ENCODE measurements at regions not wholly inside any gene's neighbourhood (a gene's known extent, or its start where the extent isn't known, plus 50 kb on each side); places are given as distances from the start of the nearest gene placed in this dataset.

DNA sequence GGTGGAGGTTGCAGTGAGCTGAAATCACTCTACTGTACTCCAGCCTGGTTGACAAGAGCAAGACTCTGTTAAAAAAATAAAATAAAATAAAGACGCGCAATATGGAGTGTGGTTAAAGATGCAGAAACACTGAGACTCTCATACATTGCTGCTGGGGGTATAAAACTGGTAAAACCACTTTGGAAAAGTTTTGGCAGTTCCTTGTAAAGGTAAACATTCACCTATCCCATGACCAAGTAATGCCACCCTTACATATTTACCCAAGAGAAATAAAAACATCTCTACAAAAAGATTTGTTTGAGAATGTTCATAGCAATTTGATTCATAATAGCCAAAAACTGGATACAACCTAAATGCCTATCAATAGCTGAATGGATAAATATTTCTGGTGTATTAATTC is 398.5 kb downstream of the PDCD6IP start:
- no peak for DNase-seq

DNA sequence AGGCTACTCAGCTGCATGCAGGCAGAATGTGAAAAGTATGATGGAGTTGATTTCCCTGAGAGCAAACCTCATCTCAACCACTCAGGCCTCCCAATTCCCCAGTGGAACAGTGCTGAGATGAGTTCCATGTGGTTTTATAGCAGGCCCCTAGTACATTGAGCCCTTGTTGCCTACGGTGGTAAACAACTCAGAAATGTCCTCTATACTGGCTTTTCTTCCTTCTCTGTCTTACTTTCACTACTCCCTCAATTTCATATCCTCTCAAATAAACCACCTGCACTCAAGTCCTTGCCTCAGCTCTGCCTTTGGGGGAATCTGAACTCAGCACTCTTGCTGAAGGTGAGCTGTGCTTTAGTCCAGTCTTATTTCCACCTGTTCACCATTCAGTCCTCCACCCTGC is 399.9 kb downstream of the PDCD6IP start:
- DNase-seq = no peak

DNA sequence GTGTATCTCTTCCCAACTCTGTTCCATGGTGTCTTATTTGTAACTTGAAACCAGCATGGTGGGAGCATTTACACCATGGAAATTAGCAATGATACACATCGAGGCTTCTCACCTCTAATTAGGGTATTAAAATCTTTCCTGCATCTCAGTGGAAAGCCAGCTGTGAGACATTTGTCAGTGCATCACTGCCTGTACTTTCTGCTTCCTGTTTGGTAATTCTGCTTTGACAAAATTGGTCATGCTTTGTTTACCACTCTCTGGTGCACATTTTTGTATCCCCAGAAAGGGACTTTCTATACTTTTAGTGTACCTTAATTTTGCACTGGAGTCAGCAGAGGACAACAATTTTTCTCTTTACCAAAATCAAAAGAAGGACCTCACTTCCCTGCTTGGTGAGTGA is 402.1 kb downstream of the PDCD6IP start:
- no peak for DNase-seq

DNA sequence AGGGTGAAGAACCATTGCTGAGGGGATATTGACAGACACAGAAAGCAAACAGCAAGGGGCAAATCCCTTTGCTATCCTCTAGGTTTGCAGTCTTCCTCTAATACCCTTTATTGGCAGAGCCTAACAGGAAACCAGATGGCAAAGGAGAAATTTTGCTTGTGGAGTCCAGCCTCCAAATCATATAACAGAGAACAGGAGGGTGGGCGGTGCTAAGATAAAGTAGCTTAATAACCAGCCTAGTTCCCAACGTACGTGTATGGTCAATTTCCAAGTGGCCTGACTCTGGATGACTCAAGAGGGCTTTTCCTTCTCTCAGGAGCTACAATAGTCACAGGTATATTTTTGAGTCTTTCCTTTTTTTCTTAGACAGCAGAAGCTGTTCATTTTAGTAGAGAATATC is 404.5 kb downstream of the PDCD6IP start:
- DNase-seq = no peak

DNA sequence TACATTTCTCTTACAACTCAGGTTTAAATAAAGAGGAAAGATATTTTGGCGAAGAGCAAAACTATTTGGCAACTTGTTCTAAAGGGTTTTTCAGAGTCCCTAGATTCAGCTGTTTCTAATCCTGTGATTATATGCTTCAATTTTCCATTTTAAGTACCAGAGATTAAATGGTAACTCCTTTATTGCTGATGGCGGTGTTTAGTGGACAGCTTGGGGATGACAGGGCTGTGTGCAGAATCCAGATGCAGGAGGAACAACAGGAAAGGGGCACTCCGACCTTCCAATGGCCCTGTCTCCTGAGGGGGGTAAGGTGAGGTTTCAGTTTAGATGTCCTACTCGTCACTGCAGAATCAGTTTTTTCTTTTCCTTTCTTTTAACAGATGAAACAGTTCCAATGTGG is 405.0 kb downstream of the PDCD6IP start:
- no peak for DNase-seq

DNA sequence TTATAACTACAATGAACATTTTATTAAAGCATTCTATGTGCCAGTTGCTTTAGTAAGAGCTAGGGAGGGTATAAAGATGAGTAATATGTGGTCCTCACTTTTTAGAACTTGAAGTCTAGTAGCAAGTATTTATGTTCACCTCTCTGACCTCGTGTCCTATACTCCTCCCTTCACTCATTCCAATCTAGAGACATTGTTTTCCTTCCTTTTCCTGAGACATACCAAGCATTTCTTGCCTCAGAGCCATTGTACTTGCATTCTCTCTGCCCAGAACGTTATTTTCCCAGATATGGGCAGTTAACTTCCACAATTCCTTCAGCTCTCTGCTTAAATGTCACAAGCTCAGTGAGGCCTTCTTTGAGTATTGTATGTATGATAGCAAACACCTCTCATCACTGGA is 408.6 kb downstream of the PDCD6IP start:
- peak; percentile 98 for DNase-seq

DNA sequence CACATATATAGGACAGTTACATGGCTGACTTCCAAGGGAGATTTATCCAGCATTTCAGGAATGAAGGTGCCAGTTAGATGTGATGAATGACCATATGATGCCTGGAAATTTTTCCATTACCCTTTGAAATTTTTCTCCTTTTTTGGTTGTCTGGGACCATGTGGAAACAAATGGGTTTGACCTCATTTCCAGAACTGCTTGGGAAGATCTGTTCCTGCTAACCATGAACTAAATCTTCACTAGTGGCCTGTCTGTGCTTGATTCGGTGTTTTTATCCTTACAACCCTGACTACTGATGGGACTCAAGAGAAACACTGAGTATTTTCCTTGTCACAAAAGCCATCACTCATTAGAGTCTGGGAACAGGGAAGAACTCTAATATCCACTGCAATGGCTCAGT is 409.4 kb downstream of the PDCD6IP start:
- peak; percentile 93 for DNase-seq

DNA sequence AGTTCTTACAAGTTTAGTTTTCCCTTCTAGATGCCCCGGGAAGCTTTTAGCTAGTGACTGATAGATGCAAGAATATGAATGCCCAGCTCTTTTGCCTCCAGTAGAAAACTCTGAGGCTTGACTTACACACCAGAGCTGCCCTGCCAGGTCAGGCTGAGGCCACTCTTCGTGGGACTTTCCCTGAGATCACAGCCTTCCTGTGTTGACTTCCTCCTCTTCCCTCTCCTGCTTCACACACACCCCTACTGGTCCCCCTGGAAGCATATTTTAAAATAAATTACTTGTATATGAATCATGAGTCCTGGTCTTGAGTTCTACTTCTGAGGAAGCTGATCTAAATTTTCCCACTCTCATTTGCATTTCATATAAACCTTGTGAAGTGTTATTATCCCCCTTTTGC is 413.7 kb downstream of the PDCD6IP start:
- DNase-seq = peak; percentile 87

DNA sequence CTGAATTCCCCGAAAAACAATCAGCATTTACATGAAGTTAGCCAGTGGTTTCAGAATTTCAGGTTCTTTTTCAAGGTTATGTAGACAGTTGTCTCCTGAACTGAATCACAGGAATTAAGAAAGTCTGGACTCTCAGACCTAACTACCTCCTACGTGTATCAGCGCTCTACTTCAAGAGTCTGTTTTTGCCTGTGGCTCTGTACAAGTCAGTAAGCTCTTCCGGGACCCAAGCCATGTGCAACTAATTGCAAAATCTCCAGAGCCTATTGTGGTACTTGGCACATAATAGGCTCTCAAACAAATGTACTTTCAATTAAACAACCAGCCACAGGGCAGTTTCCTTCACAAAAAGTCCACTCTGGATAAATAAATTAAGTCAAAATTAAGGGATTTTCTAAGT is 414.2 kb downstream of the PDCD6IP start:
- peak; percentile 30 for DNase-seq

DNA sequence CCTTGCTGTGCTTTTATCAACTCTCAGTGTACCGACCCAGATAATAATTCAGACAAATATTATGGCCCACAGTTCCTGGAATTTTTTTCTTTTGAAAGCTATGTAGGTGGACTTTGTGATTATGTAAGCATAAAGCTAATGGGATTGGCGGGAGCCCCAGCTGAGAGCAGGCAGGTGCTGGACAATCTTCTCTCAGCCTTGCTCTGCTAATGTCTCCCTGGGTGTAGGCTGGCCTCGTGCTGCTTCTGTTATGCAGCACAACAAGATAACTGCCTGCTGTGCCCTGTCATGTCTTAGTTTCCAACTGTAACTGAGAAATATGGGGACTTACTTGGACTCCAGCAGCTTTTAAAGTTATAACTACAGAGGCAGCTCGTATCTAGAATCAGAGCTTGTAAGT is 415.0 kb downstream of the PDCD6IP start:
- DNase-seq = no peak

DNA sequence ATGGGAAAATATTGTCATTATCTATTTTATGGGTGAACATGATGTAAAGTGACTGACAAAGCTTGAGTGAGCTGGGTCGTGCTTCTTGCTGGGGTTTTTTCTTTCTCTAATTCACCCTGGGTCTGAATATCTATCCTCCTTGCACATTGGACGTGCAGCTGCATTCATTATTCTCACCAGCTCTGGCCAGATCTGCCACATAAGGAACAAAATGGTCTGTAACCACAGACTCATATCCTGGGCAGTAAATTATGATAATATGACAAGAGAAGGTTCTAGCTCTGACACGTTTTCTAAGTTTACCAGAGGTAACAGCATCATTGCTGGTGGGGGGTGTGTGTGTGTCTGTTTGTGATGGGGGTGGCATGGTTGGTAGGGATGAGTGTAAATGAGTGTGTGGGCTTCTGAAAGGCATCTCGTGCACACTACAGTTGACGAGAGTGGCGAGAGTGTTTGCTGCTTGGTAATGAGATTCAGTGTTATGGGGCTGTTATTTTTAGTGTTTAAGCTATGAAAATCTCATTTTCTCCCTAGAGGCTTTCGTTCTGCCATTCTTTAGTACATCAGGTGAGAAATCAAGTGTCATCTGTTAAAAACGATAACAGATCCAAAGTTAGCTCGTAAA is 418.4 kb downstream of the PDCD6IP start:
- no peak for DNase-seq

DNA sequence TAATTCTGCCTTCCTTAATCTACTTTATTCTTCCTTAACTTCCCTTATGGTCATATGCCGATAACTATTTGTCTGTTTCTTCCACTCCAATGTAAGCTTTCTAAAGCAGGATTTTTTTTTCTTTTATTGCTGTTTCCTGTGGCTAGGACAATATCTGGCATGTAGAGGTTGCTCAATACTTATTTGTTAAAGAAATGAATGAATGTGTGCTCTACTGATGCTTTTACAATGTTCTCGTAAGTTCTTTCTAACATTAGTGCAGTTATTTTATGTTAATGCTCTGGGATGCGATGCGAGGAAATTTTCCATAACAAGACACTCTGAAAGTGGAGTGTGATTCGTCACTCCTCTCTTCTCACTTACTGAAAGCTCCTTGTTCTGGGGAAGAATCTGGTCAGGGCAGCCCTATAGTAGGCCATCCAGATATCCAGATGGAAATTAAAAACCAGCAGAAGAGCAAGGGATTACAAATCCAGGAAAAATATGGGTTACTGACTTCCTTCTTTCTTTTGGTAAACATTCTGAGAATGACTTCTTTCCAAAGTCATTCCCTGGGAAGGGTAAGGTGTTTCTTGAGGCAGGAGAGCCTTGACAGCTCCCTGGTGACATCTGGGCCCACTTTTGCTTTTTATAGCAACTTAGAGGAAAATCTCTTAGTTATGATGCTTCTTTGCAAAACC is 420.4 kb downstream of the PDCD6IP start:
- DNase-seq = peak; percentile 66

DNA sequence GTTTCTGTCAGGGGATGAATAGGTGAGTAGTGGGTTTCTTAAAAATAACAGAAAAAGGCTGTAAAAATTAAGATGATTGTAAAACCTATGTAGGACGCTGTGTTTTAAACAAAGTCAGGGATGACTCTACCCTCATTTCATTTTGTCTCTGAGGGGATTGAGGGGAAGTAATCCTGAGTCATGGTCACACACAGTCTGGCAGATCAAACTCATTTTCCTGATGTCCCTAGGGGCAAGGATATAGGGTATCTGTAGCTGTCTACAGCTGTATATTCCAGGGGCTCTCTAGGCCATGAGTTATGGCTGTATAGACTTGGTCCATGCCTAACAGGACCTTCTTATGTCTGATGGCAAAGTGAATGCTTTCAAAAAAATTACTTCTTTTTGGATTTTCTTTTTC is 421.1 kb downstream of the PDCD6IP start:
- peak; percentile 64 for DNase-seq

DNA sequence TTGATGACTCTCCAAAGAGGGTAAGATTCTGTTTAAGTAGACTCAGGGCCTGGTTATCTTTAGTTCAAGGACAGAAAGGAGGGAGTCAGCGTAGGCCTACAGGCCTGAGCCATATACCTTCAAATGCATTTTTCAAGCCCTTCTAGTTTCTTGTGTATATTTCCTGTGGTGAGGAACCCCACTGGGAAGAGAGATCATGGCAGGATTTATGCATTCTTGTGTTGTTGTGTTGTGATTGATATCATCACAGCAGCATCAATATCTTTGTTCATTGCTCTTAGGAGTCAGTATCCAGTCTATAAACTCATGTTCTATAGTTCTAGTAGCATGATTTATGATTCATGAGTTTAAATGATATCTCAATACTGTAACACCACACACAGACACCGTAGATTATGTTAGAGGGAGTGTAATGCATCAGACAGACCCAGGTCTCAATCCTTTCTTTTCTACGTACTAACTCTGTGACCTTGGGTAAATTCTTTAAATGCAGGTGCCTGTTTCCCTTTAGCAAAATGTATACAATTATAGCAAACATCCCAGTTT is 427.5 kb downstream of the PDCD6IP start:
- DNase-seq = peak; percentile 20

DNA sequence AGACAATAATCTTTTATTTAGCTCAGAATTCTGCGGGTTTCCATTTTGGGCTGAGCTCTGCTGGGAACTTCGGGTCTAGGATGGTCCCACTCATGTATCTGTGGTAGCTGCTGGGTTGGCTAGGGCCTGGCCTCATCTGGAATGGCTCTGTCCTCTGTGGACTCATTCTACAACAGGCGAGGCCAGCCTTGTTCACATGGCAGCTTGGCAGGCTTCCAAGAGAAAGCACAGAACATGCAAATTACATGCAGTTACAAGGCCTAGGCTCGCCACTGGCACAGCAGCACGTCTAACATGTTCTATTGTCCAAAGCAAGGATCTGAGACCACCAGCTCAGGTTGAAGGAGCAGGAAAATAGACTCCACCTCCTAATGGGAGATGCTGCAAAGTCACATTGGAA is 431.4 kb downstream of the PDCD6IP start:
- no peak for DNase-seq

DNA sequence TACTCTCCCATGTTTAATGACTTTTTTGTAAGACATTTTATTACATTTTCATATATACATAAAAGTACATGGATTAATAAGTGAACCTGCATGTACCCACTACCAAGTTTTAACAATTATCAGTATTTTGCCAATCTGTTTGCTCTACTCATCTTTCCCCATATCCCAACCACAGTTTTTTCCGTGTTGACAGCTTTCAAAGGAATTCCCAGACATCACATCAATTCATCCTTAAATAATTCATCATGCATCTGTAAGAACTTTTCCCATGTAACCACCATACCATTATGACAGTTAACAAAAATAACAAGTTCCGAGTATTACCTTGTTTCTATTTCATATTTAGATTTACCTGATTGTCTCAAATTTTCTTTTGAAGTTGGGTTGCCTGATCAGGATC is 436.7 kb downstream of the PDCD6IP start:
- DNase-seq = no peak

DNA sequence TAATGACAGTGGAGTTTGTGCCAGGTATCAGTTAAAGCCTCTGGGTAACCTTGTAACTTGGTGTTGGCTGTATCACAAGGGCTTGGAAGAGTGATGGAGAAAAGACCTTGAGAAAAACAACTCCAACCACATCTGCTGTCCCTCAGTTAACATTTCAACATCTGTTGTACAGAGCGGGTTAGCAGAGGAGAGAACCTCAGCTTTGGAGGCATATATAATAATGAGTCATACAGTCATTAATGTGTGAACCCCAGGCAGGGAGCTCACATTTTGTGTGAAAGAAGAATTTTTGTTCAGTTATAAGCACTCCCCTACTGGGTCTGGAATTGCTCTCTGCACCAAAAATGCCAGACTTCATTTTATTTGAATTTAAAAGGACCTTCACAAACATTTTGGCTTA is 439.5 kb downstream of the PDCD6IP start:
- peak; percentile 78 for DNase-seq

DNA sequence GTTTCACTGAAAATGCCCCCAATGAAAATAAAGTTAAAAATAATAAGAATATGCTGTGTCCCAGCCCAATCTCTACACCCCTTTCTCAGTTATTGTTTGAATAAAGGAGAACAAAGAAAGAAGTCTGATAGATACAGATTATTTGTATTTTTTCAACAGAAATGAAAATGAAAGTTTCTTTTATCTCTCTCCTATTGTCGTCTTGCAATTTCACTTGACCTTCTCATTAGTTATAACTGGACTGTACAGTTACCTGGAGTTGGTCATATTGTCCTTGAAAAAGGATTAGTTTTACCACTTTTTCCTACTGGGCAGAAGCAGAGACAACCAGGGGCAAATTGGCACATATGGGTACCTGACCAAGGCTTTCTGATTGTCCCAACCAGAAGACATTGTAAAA is 440.0 kb downstream of the PDCD6IP start:
- no peak for DNase-seq

DNA sequence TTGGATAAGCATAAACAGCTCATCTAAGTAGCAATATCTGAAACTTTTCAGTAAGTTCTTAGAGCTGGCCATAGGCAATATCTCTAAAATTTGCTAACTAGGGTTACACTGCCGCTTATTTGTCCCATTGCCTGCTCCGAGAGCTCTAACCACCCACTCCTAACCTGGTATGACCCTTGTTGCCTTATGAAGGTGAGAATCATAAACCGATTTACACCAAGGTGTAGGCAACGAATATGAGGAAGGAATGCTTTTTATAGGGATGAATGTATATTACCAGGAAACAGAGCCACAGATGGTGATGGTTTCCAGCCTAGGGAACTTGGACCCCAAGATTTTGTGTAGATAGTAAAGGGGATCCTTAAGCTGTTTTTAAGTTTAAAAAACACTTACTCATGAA is 440.9 kb downstream of the PDCD6IP start:
- DNase-seq = no peak

DNA sequence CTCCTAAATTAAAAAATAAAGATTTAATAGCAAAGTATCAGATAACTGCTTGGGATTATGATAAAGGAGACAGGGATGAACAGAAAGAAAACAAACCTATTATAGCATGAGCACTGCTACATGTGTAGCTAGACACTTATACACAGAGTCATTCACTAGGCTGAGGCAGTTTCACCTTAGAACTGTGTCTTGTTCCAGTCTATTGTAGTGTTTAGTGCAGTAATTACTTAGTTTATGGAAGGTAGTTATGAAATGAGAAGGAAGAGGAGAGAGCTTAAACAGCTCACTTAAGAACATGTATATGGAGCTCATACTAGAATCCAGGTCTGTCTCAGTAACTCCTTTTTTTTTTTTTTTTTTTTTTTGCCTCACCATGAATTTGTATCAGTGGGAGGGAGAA is 441.4 kb downstream of the PDCD6IP start:
- DNase-seq = no peak

DNA sequence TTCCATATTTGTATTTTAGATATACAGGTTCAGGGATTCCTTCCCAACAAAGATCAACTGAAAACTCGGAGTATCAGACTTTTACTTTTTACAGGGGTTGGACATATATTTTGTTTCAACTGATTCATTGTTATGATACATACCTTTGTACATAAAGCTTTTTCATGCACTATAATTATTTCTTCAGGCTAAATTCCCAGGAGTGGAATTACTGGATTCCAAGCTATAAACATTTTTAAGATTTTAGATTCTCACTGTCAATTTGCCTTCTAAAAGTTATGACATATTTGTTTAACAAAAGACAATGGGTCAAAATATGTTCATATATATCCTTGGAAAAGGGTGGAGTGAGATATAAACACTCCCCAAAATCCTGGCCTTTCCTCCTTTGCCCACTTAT is 449.0 kb downstream of the PDCD6IP start:
- no peak for DNase-seq

DNA sequence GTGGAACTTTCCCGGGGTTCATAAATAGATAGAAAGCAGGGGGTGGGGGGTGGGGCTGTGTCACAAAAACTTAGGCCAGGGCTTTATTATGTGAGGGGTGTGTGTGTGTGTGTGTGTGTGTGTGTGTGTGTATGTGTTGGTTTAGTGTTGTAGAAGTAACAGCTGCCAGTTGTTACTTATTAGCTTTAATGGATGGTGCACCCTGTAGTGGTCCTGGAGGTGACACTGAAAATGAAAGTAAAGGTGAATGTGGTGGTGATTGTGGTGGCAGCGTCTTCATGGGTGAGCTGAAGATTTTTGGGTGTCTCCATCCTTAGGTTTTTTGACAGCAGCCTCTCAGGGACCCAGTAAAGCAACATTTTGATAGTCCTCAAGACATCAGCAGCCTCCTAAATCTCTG is 449.9 kb downstream of the PDCD6IP start:
- no peak for DNase-seq

DNA sequence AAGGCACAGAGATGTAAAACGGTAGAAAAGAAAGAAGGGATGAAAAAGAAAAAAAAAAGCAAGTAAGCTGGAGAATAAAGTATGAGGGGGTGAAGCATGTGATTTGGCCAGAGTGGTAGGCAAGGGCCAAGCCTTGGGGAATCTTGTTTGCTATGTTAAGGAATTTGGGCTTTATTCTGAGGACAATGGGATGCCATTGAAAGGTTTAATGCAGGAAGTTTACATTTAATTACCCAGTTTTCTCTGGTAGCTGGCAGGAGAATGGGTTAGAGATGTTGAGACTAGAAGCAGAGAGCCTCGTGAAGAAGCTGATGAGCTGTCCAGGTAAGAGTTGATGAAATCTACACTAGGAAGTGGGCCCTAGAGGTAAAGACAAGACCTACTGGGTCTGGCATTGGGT is 455.9 kb downstream of the PDCD6IP start:
- DNase-seq = no peak

DNA sequence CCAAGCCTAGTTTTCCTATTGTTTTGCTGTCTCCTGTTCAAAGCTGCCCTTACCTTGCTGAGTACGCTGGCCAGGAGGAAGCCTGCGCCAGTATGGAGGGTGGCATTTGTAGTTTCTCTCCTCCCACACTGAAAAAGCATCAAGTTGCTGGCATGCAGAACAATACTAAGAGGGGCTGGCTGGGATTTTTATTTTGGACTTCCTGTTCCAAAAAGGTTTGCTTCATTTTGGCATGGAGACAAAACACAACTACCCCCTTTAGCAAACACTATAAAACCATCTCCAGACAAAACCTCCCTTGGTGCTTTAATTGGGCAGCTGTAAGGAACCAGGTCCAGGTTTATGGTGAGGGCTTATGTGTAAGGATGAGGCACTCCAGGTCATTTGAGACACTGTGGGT is 457.6 kb downstream of the PDCD6IP start:
- DNase-seq = no peak

DNA sequence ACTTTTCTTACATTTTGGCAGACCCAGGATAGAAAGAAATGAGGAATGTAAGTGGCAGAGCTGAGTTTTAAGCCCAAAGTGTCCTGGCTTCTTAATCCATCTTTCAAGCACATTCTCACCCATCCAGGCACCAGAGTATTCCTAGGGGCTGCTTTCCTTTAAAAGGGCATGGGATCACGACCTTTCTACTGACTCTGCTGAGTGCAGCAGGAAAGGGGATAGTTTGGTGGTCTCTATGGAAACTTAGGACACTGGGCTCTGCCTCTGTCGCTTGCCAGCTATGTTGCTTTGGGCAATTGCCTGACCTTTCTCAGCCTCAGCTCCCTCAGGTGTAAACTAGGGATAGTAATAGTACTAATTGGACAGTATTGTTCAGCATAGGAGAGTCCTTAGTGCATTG is 458.4 kb downstream of the PDCD6IP start:
- DNase-seq = no peak

Data from fibroblast of skin of back (primary cell).